Body of pancreas (tissue), 4 donors: ENCODE measurements at regions not wholly inside any gene's neighbourhood (a gene's known extent, or its start where the extent isn't known, plus 50 kb on each side); places are given as distances from the start of the nearest gene placed in this dataset.

Experiments used
- ATAC-seq: fragments of 150-250 bp; one replicate; pipeline ENCODE4 v1.9.1; 2016
- DNase-seq, 4 donors: peaks; one replicate each; pipeline ENCODE4 v3.0.0-alpha.2; 2019
- H3K27ac ChIP-seq, 4 donors: fragments of 200-600 bp; sonication (generic); 1 replicate in 3 of 4; 2 replicates in 1 of 4; pipeline versions ENCODE4 v1.5.1 to v1.6.1; 2016 to 2019; ENCODE audit warnings: mild to moderate bottlenecking in 1 of 4, mixed read lengths in 1 of 4, moderate library complexity in 1 of 4
- H3K27me3 ChIP-seq, 2 donors: fragments of 200-600 bp; sonication (generic); one replicate each; pipeline ENCODE4 v1.6.0; 2016; ENCODE audit warnings: mild to moderate bottlenecking in 1 of 2
- H3K36me3 ChIP-seq, 2 donors: fragments of 200-600 bp; sonication (generic); replicated peaks in 1 of 2; 2 replicates each; pipeline ENCODE4 v1.5.1; 2016; ENCODE audit warnings: low read depth in 2 of 2; ENCODE audit not compliant: insufficient read depth in 1 of 2
- H3K4me1 ChIP-seq: fragments of 200-600 bp; sonication (generic); one replicate; pipeline ENCODE4 v1.6.0; 2016
- H3K4me3 ChIP-seq, 2 donors: fragments of 200-600 bp; sonication (generic); 1 replicate in 1 of 2; 2 replicates in 1 of 2; pipeline ENCODE4 v1.5.1; 2016 to 2019
- H3K9me3 ChIP-seq, 3 donors: fragments of 200-600 bp; sonication (generic); 1 replicate in 2 of 3; 2 replicates in 1 of 3; pipeline ENCODE4 v1.5.1; 2016
- CTCF ChIP-seq, 7 experiments: fragments of 450-650 bp in 4 of 7; fragments of 200-600 bp in 3 of 7; sonication (generic) in 3 of 7; IDR thresholded peaks; one replicate each; pipeline ENCODE4 v1.5.1; 2016 to 2019; ENCODE audit warnings: antibody characterized with exemption in 7 of 7
- POLR2A ChIP-seq, 3 donors: fragments of 450-650 bp; IDR thresholded peaks; one replicate each; pipeline ENCODE4 v1.6.1; 2016; ENCODE audit warnings: antibody characterized with exemption in 3 of 3, mild to moderate bottlenecking in 2 of 3
- WGBS, 2 donors: methylation state at CpG; one replicate each; pipeline ENCODE4 v1.1.5; 2017; 5-methylcytosine and 5-hydroxymethylcytosine counted together
- intact Hi-C: fragments of 100-400 bp; cut with DNase I; formaldehyde crosslinking; loops from one replicate; pipeline ENCODE4 v1.15.1; 2023

DNA sequence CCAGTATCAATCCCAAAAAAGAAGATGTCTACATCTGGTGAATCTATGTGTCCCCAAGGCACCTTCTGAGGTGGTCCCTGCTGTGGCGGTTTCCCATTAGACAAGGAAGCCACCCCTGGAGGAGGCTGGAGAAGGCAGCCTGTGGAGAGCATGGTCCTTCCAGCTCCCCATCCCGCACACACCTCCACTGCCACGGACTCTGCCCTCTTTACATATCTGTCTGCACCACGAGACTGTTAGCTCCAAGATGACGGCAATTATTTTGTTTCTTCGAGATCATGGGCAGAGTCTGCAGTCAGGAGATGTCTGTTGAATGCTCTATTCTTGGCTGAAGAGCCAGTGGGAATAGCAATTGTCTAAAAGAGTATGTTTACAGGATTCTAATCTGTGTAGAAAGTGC, 132.0 kb downstream of the OSR1 start:
- no peak for ATAC-seq
- Histone ChIP-seq H3K27ac (no peak overlapping the region), H3K36me3 (no peaks in the 10 kb centered on the region), H3K9me3 (no peaks in the 10 kb centered on the region), H3K27me3 (no peaks in the 10 kb centered on the region), H3K4me3 (no peak overlapping the region), H3K4me1 (no peaks in the 10 kb centered on the region)
- TF ChIP-seq CTCF (IDR thresholded peaks at IDR 0.05) (no peak), POLR2A (IDR thresholded peaks at IDR 0.05) (no peak)
- no peak for DNase-seq
- intact Hi-C loops = no loop called here
- 92% methylated on average over 6 of the region's 6 CpGs for WGBS, 2 donors

DNA sequence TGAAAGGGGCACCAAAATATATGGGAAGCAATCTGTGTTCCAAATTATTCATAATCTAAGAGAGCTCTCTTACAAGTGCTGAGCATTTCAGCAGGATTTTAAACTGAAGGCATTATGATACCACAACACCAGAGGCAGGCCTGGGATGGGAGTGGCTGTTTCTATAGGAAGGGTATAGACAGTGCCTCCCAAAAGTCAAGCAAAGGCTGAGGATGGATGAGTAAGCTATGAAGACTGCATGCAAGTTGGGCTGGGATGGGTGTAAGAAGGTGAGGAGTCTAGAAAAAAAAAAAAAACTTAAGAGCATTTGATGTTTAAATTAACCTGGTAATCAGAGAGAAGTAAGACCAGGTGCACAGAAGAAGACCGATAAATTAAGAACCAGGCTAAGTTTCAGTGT, 132.5 kb downstream of the OSR1 start:
- Histone ChIP-seq H3K4me1 (no peaks in the 10 kb centered on the region), H3K36me3 (no peaks in the 10 kb centered on the region), H3K4me3 (no peak overlapping the region), H3K27me3 (no peaks in the 10 kb centered on the region), H3K27ac (no peak overlapping the region), H3K9me3 (no peaks in the 10 kb centered on the region)
- intact Hi-C loops = no loop called here
- DNase-seq = no peak
- ATAC-seq = no peak
- TF ChIP-seq CTCF (IDR thresholded peaks at IDR 0.05) (no peak), POLR2A (IDR thresholded peaks at IDR 0.05) (no peak)
- WGBS, 2 donors = 94 to 95% methylated on average over 1 of the region's 1 CpG

DNA sequence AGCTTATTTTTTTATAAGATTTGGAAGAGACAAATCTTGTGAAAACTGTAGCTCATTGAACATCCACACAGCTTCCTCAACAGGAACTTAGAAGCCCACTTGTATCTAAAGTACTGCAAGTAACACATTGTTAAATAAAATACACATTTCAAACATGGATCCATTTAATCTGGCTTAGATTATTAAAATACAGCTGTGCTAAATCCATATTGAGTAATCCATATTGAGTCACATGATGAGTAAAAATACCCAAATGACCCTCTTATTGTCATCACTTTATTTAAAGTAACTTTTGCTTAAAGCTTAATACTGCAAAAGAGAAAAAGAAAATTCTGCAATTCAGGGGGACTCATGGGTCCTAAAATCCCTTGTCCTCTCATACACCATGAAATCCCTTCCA, 133.3 kb downstream of the OSR1 start:
- Histone ChIP-seq H3K4me1 (no peaks in the 10 kb centered on the region), H3K27ac (no peak overlapping the region), H3K9me3 (no peaks in the 10 kb centered on the region), H3K36me3 (no peaks in the 10 kb centered on the region), H3K4me3 (no peak overlapping the region), H3K27me3 (no peaks in the 10 kb centered on the region)
- TF ChIP-seq POLR2A (IDR thresholded peaks at IDR 0.05) (no peak), CTCF (IDR thresholded peaks at IDR 0.05) (no peak)
- intact Hi-C loops = no loop called here
- ATAC-seq (no peak), DNase-seq (no peak)

DNA sequence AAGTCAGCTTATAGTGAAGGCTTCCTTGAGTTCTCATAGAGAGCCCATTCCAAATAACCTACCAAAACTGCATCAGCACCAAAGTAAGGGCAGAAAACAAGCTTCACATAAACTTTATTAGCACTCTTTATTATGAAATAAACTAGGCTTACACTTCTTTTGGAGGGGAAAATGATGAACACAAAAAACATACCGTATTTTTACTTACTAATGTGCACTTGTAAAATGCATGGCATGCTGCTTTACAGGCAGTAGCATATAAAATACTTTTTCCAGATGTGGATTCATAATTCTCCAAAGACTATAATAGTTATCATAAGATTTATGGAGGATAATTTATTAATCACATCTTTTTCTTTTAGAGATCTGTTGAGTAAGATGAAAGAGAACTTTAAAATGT, 133.9 kb downstream of the OSR1 start:
- TF ChIP-seq CTCF (IDR thresholded peaks at IDR 0.05) (no peak), POLR2A (IDR thresholded peaks at IDR 0.05) (no peak)
- ATAC-seq (no peak), DNase-seq (no peak)
- Histone ChIP-seq H3K27ac (no peak overlapping the region), H3K27me3 (no peaks in the 10 kb centered on the region), H3K4me3 (no peak overlapping the region), H3K4me1 (no peaks in the 10 kb centered on the region), H3K9me3 (no peaks in the 10 kb centered on the region), H3K36me3 (no peaks in the 10 kb centered on the region)
- intact Hi-C loops = no loop called here
- 88 to 100% methylated on average over 1 of the region's 1 CpG for WGBS, 2 donors

- ATAC-seq (no peak), DNase-seq (no peak)
- Histone ChIP-seq H3K4me3 (no peak overlapping the region), H3K27ac (no peak overlapping the region), H3K27me3 (no peaks in the 10 kb centered on the region), H3K9me3 (no peaks in the 10 kb centered on the region), H3K4me1 (no peaks in the 10 kb centered on the region), H3K36me3 (no peaks in the 10 kb centered on the region)
- intact Hi-C loops = no loop called here
- TF ChIP-seq POLR2A (IDR thresholded peaks at IDR 0.05) (no peak), CTCF (IDR thresholded peaks at IDR 0.05) (no peak)
- 84 to 90% methylated on average over 5 of the region's 5 CpGs for WGBS, 2 donors
Measured at GRCh38 chr2:19224011-19224410, 134.4 kb downstream of the OSR1 start.
